Fibroblast of lung (primary cell): ENCODE measurements at regions not wholly inside any gene's neighbourhood (a gene's known extent, or its start where the extent isn't known, plus 50 kb on each side); places are given as distances from the start of the nearest gene placed in this dataset.

ENCODE experiments used
- CTCF ChIP-seq, 2 donors: IDR thresholded peaks in 1 of 2; conservative IDR thresholded peaks in 1 of 2; 1 replicate in 1 of 2; 2 replicates in 1 of 2; pipeline ENCODE4 v1.5.1; 2011 to 2012; ENCODE audit warnings: low read length in 2 of 2, control low read depth in 1 of 2, inconsistent platforms in 1 of 2, low read depth in 1 of 2, mild to moderate bottlenecking in 1 of 2
- EZH2 ChIP-seq: IDR thresholded peaks from 2 replicates; pipeline ENCODE4 v1.5.1; 2012; ENCODE audit warnings: low read length, control low read depth, mild to moderate bottlenecking; ENCODE audit errors: missing control alignments

GRCh38 chr5:125149527-125149926 lies 403.1 kb upstream of the ZNF608 start:
- TF ChIP-seq CTCF (conservative IDR thresholded peaks at IDR 0.05 in 1 of 2, IDR thresholded peaks at IDR 0.05 in 1 of 2; ENCODE audit: low read depth in 1 of 2, low read length in 2 of 2), result no peak
- TF ChIP-seq EZH2, result no peak
